Stimulated activated CD8-positive, alpha-beta memory T cell treated with anti-CD3 and anti-CD28 coated beads, Interleukin-4, amount 100 ng/mL, for 24 hours (primary cell): ENCODE measurements at regions not wholly inside any gene's neighbourhood (a gene's known extent, or its start where the extent isn't known, plus 50 kb on each side); places are given as distances from the start of the nearest gene placed in this dataset.

ENCODE experiments used
- DNase-seq: peaks from one replicate; pipeline ENCODE4 v3.0.0-alpha.2; 2020; ENCODE audit warnings: low read depth

GRCh38 chr16:50916040-50916439 lies 174.2 kb downstream of the CYLD start:
- no peak for DNase-seq

GRCh38 chr16:50915120-50915519 lies 173.2 kb downstream of the CYLD start:
- DNase-seq = no peak

GRCh38 chr16:50910736-50911100 lies 168.8 kb downstream of the CYLD start:
- DNase-seq = no peak

GRCh38 chr16:50909831-50910735 lies 168.2 kb downstream of the CYLD start:
- DNase-seq = no peak

GRCh38 chr16:50908468-50908867 lies 166.6 kb downstream of the CYLD start:
- DNase-seq = no peak

GRCh38 chr16:50906454-50906853 lies 164.6 kb downstream of the CYLD start:
- no peak for DNase-seq

- no peak for DNase-seq
These were observed 160.6 kb downstream of the CYLD start for GRCh38 chr16:50902457-50902856.

GRCh38 chr16:50901062-50901461 lies 159.2 kb downstream of the CYLD start:
- DNase-seq = no peak

GRCh38 chr16:50900391-50900942 lies 158.6 kb downstream of the CYLD start:
- no peak for DNase-seq

- no peak for DNase-seq
These were observed 158.1 kb downstream of the CYLD start for GRCh38 chr16:50899951-50900350.

- no peak for DNase-seq
These were observed 147.9 kb downstream of the CYLD start for GRCh38 chr16:50889746-50890145.

- no peak for DNase-seq
These were observed 147.4 kb downstream of the CYLD start for GRCh38 chr16:50889276-50889675.

- no peak for DNase-seq
These were observed 146.8 kb downstream of the CYLD start for GRCh38 chr16:50888486-50889261.

- DNase-seq = no peak
These were observed 145.8 kb downstream of the CYLD start for GRCh38 chr16:50887500-50888298.

- peak; percentile 6 for DNase-seq
These were observed 142.4 kb downstream of the CYLD start for GRCh38 chr16:50884066-50884860.

GRCh38 chr16:50881956-50882355 lies 140.1 kb downstream of the CYLD start:
- no peak for DNase-seq

- DNase-seq = no peak
These were observed 139.5 kb downstream of the CYLD start for GRCh38 chr16:50881331-50881830.

- DNase-seq = no peak
These were observed 139.0 kb downstream of the CYLD start for GRCh38 chr16:50880926-50881325.

- no peak for DNase-seq
These were observed 138.2 kb downstream of the CYLD start for GRCh38 chr16:50879873-50880695.

GRCh38 chr16:50878966-50879615 lies 137.2 kb downstream of the CYLD start:
- no peak for DNase-seq
